B cell (primary cell): ENCODE measurements at regions not wholly inside any gene's neighbourhood (a gene's known extent, or its start where the extent isn't known, plus 50 kb on each side); places are given as distances from the start of the nearest gene placed in this dataset.

Source experiments
- ATAC-seq: fragments of 200-7000 bp; cut with Tn5 transposase; one replicate; pipeline ENCODE4 v1.10.0; 2021; ENCODE audit warnings: low read depth, mild to moderate bottlenecking, moderate number of reproducible peaks, moderate library complexity
- CTCF ChIA-PET: fragments of 350-600 bp; sonication (Branson Sonifier 250); formaldehyde crosslinking; loops from one replicate; lab custom pipeline; 2021; ENCODE audit warnings: antibody characterized with exemption, inconsistent platforms; lab: Charles Lee
- POLR2A ChIA-PET: fragments of 350-600 bp; sonication (Branson Sonifier 250); formaldehyde crosslinking; loops from one replicate; lab custom pipeline; 2021; ENCODE audit warnings: antibody characterized with exemption; lab: Charles Lee
- DNase-seq: peaks from one replicate; pipeline ENCODE4 v3.0.0; 2013
- H2AFZ ChIP-seq: 2 replicates; pipeline ENCODE4 v1.6.1; 2012; ENCODE audit warnings: mild to moderate bottlenecking, low read depth, low read length; ENCODE audit not compliant: insufficient read depth, poor library complexity, severe bottlenecking
- H3K27ac ChIP-seq, 2 donors: 1 replicate in 1 of 2; 2 replicates in 1 of 2; pipeline ENCODE4 v1.5.1; 2012 to 2013; ENCODE audit warnings: low read length in 2 of 2, mild to moderate bottlenecking in 2 of 2, moderate library complexity in 1 of 2
- H3K27me3 ChIP-seq, 4 experiments: fragments of 200-600 bp in 1 of 4; sonication (generic) in 1 of 4; replicated peaks in 1 of 4; 1 replicate in 2 of 4; 2 replicates in 2 of 4; pipeline versions ENCODE4 v1.6.1 to v1.7.0; 2013 to 2016; ENCODE audit warnings: low read length in 3 of 4, mild to moderate bottlenecking in 2 of 4, mixed read lengths in 1 of 4, moderate library complexity in 1 of 4; ENCODE audit not compliant: insufficient read depth in 4 of 4, control insufficient read depth in 3 of 4; ENCODE audit errors: control extremely low read depth in 1 of 4
- H3K36me3 ChIP-seq, 2 experiments: replicated peaks in 1 of 2; 1 replicate in 1 of 2; 2 replicates in 1 of 2; pipeline versions ENCODE4 v1.6.1 to v1.7.1; 2013; ENCODE audit warnings: low read length in 1 of 2; ENCODE audit not compliant: insufficient read depth in 2 of 2, control insufficient read depth in 1 of 2; ENCODE audit errors: control extremely low read depth in 1 of 2, extremely low read depth in 1 of 2
- H3K4me1 ChIP-seq, 2 donors: fragments of 200-600 bp in 1 of 2; sonication (generic) in 1 of 2; 1 replicate in 1 of 2; 2 replicates in 1 of 2; pipeline versions ENCODE4 v1.5.1 to v1.6.1; 2013 to 2017; ENCODE audit warnings: low read length in 2 of 2; ENCODE audit not compliant: control insufficient read depth in 2 of 2, insufficient read depth in 2 of 2
- H3K4me2 ChIP-seq: replicated peaks from 2 replicates; pipeline ENCODE3; 2012; ENCODE audit warnings: mild to moderate bottlenecking, low read depth, low read length; ENCODE audit not compliant: poor library complexity, severe bottlenecking
- H3K4me3 ChIP-seq, 5 experiments: fragments of 200-600 bp in 1 of 5; sonication (generic) in 1 of 5; 1 replicate in 3 of 5; 2 replicates in 2 of 5; pipeline versions ENCODE4 v1.5.1 to v1.7.0; 2011 to 2016; ENCODE audit warnings: low read length in 4 of 5, mild to moderate bottlenecking in 4 of 5, low read depth in 2 of 5, control low read depth in 1 of 5, moderate library complexity in 1 of 5; ENCODE audit not compliant: insufficient read depth in 1 of 5; ENCODE audit errors: control extremely low read depth in 1 of 5, extremely low read depth in 1 of 5
- H3K79me2 ChIP-seq: fragments of 200-600 bp; sonication (generic); one replicate; pipeline ENCODE4 v1.6.0; 2016; ENCODE audit warnings: low read length; ENCODE audit not compliant: control insufficient read depth, insufficient read depth
- H3K9ac ChIP-seq: fragments of 200-600 bp; sonication (generic); 2 replicates; pipeline ENCODE4 v1.6.1; 2017; ENCODE audit warnings: mild to moderate bottlenecking, low read length, moderate library complexity
- H3K9me3 ChIP-seq, 3 donors: one replicate each; pipeline versions ENCODE4 v1.6.1 to v1.7.1; 2013; ENCODE audit warnings: low read length in 2 of 3; ENCODE audit not compliant: control insufficient read depth in 2 of 3, insufficient read depth in 1 of 3; ENCODE audit errors: control extremely low read depth in 1 of 3
- H4K20me1 ChIP-seq: 2 replicates; pipeline ENCODE4 v1.6.0; 2012; ENCODE audit warnings: mild to moderate bottlenecking, low read length; ENCODE audit not compliant: insufficient read depth, control insufficient read depth, poor library complexity, severe bottlenecking
- H3K27ac Mint-ChIP-seq: one replicate; pipeline ENCODE4 v1.8.0; 2021; ENCODE audit warnings: mixed read lengths
- H3K27me3 Mint-ChIP-seq: one replicate; pipeline ENCODE4 v1.8.0; 2021; ENCODE audit warnings: mixed read lengths
- H3K4me1 Mint-ChIP-seq: one replicate; pipeline ENCODE4 v1.8.0; 2021; ENCODE audit warnings: mixed read lengths
- H3K4me3 Mint-ChIP-seq: one replicate; pipeline ENCODE4 v1.8.0; 2021; ENCODE audit warnings: mixed read lengths
- H3K9me3 Mint-ChIP-seq: one replicate; pipeline ENCODE4 v1.8.0; 2022; ENCODE audit warnings: mixed read lengths; ENCODE audit not compliant: insufficient read depth
- CTCF ChIP-seq: fragments of 200-600 bp; IDR thresholded peaks from one replicate; pipeline ENCODE4 v1.8.0; 2022; ENCODE audit warnings: antibody characterized with exemption, mild to moderate bottlenecking
- EZH2 ChIP-seq: IDR thresholded peaks from 2 replicates; pipeline ENCODE4 v1.6.1; 2012; ENCODE audit warnings: borderline replicate concordance, low read depth, mild to moderate bottlenecking, moderate library complexity, low read length; ENCODE audit not compliant: insufficient read depth, poor library complexity, severe bottlenecking
- WGBS: methylation state at CpG from one replicate; pipeline ENCODE4 v1.1.5; 2013; ENCODE audit warnings: missing lambda C conversion rate; ENCODE audit not compliant: insufficient coverage; 5-methylcytosine and 5-hydroxymethylcytosine counted together
- intact Hi-C: fragments of 100-400 bp; cut with micrococcal nuclease; formaldehyde crosslinking; loops from one replicate; pipeline ENCODE4 v1.10.0; 2022

DNA sequence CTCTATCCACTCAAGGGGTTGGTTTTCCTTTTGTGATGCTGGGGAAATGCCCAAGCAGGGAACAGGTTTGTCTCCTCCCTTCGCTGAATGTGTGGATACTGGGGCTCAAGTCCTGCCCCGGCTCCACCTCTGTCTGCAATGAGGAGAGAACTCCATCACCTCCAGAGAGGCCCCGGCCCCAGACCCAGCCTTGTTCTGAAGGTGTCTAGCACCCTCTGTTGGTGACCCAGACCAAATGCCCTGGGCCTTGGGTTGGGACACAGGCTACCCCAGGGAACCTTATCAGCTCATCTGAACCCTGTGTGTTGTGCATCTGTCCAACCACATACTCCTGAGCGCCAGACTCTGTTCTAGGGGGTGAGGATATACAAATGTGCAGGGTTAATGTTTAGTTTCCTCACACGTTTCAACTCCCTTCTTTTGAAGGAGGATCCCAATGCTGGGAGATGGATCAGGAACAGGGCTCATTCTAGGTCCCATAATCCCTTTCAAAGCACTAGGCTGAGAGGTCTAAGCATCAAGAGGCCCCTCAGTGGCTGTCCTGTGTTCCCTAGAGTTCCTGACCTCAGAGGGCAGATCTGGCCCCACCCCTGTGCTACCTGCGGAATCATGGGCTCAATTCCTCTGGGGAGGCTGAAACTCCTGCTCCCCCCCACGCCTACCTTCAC lies 112.5 kb upstream of the SLC7A1 start:
- no peak overlapping the region for H3K4me2 ChIP-seq
- no peaks in the 10 kb centered on the region for H4K20me1 ChIP-seq
- H3K27me3 ChIP-seq = peaks cover 0 to 2% (median 0%) of the 10 kb centered on the region in 4 experiments
- H3K9ac ChIP-seq = no peak overlapping the region
- no peak for TF ChIP-seq CTCF
- H2AFZ ChIP-seq = no peak overlapping the region
- CTCF ChIA-PET = interaction anchor here (1.0 to 3.7 kb wide), 3 partner anchors 199 to 253 kb away, joined by 3 to 26 read pairs (median 3); no protein-coding TSS in a partner anchor
- no peaks in the 10 kb centered on the region for H3K4me1 Mint-ChIP-seq
- H3K36me3 ChIP-seq = no peaks in the 10 kb centered on the region
- H3K9me3 Mint-ChIP-seq = no peaks in the 10 kb centered on the region
- no peaks in the 10 kb centered on the region for H3K4me1 ChIP-seq
- H3K27ac ChIP-seq = no peak overlapping the region
- ATAC-seq = no peak
- H3K27ac Mint-ChIP-seq = no peak overlapping the region
- WGBS = 74% methylated on average over 5 of the region's 7 CpGs
- intact Hi-C loops = loop anchor here (1.0 kb wide), 1 partner anchor 200 kb away; no protein-coding TSS in a partner anchor
- H3K4me3 Mint-ChIP-seq = no peak overlapping the region
- peak; percentile 33 for DNase-seq
- H3K79me2 ChIP-seq = no peaks in the 10 kb centered on the region
- no peak overlapping the region for H3K4me3 ChIP-seq
- peaks cover 24% of the 10 kb centered on the region for H3K27me3 Mint-ChIP-seq
- POLR2A ChIA-PET = no interaction called here
- no peaks in the 10 kb centered on the region for H3K9me3 ChIP-seq

GRCh38 chr13:29706923-29707322 lies 111.4 kb upstream of the SLC7A1 start:
- Mint-ChIP-seq H3K4me3 (no peak overlapping the region), H3K27ac (no peak overlapping the region), H3K9me3 (no peaks in the 10 kb centered on the region), H3K4me1 (no peaks in the 10 kb centered on the region), H3K27me3 (peaks cover 24% of the 10 kb centered on the region)
- Histone ChIP-seq H3K4me1 (no peaks in the 10 kb centered on the region), H4K20me1 (no peaks in the 10 kb centered on the region), H3K9ac (no peak overlapping the region), H3K36me3 (no peaks in the 10 kb centered on the region), H3K9me3 (no peaks in the 10 kb centered on the region), H3K4me2 (no peak overlapping the region), H3K79me2 (no peaks in the 10 kb centered on the region), H2AFZ (no peak overlapping the region), H3K27ac (no peak overlapping the region), H3K27me3 (peaks cover 0 to 2% (median 0%) of the 10 kb centered on the region in 4 experiments), H3K4me3 (no peak overlapping the region)
- WGBS = 92% methylated on average over 8 of the region's 9 CpGs
- TF ChIP-seq EZH2 = no peak
- TF ChIP-seq CTCF = no peak
- intact Hi-C loops = no loop called here
- no peak for ATAC-seq
- CTCF ChIA-PET = interaction anchor here (0.7 to 3.7 kb wide), 3 partner anchors 11 to 199 kb away, joined by 3 to 26 read pairs (median 4); no protein-coding TSS in a partner anchor
- no peak for DNase-seq
- POLR2A ChIA-PET = no interaction called here
